Retina (tissue), 1 donor: ENCODE measurements at regions not wholly inside any gene's neighbourhood (a gene's known extent, or its start where the extent isn't known, plus 50 kb on each side); places are given as distances from the start of the nearest gene placed in this dataset.
A peak's percentile ranks its signal among the peaks of the same experiment; 100 is the strongest.
"Not testable (repeated sequence)": the region's sequence is repeated elsewhere in the genome, so short reads cannot be mapped to it uniquely, and the experiment has no call there.

Experiments
- DNase-seq: peaks from one replicate; pipeline ENCODE4 v3.0.0-alpha.2; 2016

DNA sequence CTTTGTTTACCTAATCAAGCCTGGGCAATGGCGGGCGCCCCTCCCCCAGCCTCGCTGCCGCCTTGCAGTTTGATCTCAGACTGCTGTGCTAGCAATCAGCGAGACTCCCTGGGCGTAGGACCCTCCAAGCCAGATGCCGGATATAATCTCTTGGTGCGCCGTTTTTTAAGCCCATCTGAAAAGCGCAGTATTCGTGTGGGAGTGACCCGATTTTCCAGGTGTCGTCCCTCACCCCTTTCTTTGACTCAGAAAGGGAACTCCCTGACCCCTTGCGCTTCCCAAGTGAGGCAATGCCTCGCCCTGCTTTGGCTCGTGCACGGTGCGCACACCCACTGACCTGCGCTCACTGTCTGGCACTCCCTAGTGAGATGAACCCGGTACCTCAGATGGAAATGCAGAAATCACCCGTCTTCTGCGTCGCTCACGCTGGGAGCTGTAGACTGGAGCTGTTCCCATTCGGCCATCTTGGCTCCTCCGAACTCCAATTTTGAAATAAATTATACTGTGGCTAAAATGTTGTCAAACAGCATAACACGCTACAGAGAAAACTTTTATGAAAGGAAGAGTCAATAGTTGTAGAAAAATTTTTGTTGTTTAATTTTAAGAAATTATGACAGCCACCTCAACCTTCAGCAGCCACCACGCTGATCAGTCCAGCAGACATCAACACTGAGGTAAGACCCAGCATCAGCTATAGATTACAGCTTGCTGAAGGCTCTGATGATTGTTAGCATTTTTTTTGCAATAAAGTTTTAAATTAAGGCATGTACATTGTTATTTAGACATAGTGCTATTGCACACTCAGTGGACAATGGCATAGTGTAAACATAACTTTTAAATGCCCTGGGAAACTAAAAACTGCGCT lies 384.7 kb upstream of the DEPDC1 start:
- DNase-seq = not testable (repeated sequence)

DNA sequence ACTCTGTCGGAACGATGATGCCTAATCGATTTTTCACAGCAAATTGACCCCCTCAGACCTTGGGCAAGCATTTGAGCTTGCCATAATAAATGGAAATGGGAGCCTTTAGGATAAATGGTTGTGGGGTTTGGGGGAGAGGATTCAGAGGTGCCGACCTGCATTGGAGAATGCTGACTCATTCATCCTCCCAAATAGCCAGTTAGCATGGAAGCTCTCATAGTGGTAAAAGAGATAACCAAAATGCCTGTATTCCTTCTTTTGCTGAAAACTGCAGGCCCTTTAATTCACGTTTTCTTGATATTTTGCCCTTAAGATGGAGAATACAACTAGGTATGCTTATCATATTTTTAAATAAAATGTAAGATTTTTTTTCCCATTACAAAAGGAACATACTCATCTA lies 392.6 kb upstream of the DEPDC1 start:
- no peak for DNase-seq

DNA sequence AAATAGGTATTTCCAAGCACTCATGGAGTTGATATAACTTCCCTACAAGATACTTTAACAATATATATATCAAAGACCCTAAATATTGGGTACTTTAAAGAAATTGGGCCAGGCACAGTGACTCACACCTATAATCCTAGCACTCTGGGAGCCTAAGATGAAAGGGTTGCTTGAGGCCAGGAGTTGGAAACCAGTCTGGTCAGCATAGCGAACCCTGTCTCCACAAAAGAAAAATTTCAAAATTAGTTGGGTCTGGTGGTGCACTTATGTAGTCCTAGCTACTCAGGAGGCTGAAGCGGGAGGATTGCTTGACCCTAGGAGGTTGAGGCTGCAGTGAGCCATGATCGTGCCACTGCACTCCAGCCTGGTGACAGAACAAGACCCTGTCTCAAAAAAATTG lies 393.9 kb upstream of the DEPDC1 start:
- no peak for DNase-seq

DNA sequence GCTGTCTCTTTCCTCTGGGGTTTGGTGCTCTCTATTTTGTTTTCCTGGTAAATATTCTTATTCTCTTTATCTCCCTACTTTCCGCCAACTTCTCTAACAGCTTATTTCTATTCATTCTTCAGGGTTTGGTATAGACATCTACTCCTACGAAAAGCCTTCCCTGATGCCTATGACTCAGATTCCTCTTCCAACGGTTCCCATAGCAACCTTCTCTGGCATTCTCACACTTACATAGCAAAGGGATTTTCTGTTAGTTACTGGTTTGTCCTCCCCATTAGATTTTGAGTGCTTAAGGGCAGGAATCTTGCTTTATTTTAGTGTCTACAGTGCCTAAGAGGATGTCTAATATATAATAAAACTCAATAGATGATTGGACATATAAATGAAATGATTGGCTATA lies 407.6 kb upstream of the DEPDC1 start:
- DNase-seq = no peak

DNA sequence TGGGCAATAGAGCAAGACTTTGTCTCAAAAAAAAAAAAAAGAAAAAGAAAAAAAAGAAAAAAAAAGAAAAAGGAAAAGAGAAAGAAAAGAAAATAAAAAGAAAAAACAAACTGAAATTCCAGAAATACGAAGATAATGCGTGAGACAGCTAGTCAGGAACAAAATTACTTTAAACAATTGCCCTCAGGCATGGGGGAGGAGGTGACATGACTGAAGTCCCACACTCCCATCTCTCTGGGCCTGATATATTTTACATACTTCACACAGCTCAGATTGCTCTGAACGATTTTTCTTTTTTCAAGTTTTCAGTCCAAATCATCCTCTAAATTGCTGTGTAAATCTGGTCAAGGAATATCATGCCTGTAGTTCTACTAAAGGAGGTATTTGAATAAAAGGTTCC lies 409.5 kb upstream of the DEPDC1 start:
- no peak for DNase-seq

DNA sequence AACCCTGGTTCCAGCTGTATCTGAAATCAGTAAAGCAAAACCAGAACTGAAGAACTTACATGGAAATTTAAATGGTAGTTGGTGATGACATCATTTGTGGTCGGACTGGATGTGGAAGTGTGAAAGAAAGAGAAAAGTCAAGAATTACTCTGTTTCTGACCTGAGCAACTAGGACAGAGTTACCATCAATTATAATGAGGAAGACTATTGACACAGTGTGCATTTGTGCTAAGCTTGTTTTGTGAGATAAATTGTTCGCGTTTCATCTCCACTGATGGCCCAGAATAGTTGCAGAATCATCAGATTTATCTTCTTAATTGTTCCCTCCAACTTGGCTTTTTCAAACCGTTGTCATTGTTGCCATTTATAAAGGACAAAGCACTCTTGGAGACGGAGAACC lies 410.6 kb upstream of the DEPDC1 start:
- DNase-seq = no peak

DNA sequence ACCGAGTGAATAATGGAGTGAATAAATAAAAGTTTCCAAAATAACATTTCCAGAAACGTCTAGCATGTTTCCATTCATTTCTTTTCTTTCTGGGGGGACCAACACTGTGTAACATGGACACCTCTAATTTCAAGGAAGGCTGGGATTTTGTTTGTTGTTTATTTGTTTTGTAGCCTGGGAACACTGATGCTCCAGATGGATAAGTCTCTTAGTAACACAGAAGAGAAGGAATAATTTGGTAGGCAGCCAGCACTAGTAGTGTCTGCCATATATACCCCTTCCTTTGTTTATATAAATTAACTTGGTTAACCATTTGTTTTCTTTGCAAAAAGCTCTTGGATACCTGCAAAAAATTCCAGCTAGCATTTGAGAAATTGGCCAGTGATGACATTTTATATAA lies 411.4 kb upstream of the DEPDC1 start:
- no peak for DNase-seq

DNA sequence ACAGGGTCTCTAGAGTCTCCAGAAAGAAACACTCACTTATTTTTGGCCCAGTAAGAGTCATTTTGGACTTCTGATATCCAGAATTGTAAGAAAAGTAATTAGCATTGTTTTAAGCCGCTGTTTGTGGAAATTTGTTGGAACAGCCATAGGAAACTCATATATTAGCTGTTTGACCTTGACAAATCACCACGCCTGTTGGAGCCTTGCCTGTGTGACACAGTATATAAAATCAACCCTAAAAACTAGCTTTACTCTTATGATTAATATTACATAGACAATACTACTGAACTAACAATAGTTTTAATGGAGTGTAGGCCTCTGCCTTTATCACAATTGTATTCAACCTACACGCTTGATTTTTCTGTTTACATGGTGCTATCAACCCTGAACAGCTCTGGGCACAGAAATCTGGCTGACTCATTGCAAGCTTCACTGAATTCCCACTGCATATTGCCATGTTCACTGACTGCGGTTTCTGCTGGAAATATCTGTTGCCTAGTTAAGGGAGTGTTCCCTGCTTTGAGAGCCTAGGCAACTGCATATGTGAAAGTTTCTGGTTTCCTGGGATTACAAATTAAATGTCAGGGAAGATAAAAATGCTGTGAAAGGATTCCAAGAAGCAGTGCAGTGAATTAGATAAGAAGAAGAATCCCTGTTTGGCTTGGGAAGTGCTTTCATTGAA lies 419.5 kb upstream of the DEPDC1 start:
- peak; percentile 32 for DNase-seq

DNA sequence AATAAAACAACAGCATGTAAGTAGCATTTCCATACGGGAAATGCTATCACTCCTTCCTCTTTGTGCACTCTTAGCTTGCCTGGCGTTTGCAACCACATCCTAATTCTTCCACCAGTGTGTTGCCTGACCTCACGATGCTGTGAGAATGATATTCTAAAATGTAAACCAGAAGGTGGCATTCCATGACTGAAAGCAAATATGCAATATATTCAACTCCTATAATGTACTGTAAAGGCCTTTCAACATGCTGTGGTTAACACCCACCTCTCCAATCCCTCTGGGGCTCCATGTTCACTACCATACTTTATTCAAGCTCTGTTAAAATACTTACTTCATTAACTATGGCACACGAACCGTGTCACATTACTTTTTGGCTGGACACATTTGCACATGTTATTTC lies 420.6 kb upstream of the DEPDC1 start:
- no peak for DNase-seq

DNA sequence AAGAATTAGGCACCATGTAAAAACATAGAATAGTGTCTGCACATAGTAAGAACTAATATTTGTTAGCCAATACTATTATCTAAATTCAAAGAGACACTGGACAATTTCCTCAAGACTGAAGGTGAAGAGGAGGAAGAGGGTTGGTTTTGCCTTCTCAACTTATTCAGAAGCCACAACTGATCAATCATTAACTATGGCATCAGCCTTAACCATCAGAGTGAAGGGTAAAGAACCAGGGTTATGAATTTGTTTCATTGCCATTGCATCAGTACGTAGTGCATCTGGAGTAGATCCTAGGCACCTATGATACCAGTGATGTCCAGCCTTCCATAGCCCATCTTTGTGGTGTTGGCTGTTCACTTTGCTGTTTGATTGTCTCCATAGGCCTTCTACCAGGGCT lies 421.7 kb upstream of the DEPDC1 start:
- no peak for DNase-seq

DNA sequence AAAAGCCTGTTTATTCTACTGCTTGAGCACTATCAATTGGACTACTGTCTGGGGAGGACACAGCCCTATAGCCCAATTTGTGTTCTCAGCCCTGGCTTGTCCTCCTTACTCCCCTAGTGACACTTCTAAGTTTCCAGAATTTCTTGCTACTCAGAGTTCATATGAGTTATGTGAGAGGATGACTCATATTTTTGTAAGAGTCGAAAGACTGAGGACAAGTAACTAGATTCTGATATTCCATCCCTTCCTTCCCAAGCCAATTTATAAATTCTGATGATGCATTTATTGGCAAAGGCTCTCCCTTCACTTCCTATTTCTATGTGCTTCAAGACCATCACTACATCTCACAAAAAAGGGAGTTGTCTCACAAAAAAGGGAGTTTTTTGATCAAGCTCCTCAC lies 422.2 kb upstream of the DEPDC1 start:
- DNase-seq = no peak

DNA sequence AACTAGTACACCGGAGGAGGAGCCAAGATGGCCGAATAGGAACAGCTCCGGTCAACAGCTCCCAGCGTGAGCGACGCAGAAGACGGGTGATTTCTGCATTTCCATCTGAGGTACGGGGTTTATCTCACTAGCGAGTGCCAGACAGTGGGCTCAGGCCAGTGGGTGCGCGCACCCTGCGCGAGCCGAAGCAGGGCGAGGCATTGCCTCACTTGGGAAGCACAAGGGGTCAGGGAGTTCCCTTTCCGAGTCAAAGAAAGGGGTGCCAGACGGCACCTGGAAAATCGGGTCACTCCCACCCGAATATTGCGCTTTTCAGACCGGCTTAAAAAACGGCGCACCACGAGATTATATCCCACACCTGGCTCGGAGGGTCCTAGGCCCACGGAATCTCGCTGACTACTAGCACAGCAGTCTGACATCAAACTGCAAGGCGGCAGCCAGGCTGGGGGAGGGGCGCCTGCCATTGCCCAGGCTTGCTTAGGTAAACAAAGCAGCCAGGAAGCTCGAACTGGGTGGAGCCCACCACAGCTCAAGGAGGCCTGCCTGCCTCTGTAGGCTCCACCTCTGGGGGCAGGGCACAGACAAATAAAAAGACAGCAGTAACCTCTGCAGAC lies 426.7 kb upstream of the DEPDC1 start:
- DNase-seq = not testable (repeated sequence)

DNA sequence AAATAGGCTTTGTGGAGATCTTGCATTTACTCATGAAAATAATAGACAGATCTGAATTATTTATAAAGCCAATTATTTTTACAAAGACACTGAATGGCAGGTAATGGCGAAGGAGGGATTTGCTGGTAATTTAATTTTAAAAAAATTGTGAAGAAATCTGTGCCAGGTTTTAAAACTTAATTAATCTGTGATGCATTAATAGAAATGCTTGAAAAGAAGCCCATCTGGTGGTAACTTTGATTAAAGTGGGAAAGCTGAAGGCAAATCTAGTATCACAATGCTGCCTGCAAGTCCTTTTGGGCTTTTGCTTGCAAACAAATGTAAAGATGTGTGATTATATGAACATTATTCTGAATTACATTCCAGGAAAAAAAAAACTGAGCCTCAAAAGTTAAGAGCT lies 433.2 kb upstream of the DEPDC1 start:
- DNase-seq = no peak

DNA sequence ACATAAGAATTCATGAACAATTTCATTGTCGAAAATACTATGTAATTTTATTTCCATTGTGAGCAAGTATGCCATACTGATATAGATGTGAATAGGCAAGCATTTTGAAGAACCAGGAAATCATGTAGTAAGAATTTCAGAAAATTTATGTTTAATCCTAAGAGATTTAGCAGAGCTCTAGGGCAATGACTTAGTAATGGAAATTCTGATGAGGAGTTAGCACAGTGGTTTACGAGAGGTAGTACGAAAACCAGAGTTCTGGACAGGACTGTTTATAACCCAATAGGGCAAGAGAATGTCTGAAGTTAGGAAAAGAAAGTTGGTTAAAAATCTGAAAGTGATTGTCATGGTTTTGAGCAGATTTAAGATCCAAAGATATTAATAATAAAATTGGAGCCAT lies 439.6 kb upstream of the DEPDC1 start:
- no peak for DNase-seq

DNA sequence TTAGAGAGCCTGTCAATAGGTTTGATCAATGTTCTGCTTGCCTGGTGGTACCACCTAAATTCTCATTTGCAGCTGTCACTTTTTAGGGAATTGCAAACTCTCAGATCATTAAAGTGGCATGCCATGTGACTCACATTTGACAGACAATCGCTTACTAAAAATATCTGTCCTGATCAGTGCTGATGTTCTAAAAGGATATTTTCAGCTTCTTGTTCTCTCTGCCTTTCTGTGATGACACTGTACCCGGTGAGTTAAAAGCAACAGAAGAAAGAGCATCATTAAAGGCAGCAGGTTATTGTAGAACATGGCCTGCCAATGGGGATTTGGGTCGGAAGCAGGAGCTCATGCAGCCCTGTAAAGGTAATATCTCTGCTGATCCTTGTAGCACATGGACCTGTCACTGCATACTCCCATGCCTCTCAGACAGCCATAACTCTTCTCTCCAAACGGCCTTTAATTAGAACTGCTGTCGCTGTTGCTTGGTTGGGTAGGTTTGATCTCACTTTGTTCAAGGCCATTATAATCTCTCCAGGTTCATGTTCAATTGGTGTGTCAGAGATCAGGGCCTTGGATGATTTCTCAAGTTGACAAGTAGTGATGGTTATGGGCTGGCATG lies 441.3 kb upstream of the DEPDC1 start:
- DNase-seq = peak; percentile 27

DNA sequence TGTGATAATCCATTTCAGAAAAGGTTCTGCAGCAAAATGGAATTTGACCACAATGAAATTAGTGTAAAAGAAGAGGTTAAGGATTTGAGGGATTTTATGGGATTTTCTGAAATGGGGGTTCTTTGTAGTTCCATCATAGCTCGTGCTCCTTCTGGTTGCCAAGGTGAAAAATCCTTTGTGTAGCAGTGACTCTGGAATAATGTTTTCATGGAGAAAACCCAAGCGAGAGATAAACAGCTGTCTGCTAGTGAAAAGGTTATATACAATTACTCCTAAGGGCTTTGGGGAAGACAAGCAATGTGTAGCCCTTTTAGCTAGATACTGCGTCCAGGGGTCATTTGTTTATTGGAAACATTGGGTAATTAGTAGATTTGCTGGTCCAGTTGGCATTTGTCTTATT lies 453.2 kb upstream of the DEPDC1 start:
- DNase-seq = no peak

DNA sequence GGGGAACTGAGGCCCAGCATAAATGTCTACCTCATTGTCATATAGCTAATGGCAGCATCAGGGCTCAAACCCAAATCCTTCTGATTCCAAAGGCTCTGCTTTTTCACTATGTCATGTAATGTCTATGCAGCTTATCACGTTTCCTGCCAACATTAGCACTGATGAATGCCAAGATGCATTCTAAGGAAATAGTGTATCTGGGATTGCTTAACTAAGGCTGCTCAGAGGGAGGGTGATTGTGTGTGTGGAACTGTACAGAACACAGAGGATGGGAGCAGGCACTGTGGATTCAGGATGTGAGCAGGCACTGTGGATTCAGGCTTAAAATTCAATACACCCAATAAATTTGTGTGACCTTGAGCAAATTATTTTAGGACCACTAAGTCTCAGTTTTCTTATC lies 456.4 kb upstream of the DEPDC1 start:
- DNase-seq = no peak

DNA sequence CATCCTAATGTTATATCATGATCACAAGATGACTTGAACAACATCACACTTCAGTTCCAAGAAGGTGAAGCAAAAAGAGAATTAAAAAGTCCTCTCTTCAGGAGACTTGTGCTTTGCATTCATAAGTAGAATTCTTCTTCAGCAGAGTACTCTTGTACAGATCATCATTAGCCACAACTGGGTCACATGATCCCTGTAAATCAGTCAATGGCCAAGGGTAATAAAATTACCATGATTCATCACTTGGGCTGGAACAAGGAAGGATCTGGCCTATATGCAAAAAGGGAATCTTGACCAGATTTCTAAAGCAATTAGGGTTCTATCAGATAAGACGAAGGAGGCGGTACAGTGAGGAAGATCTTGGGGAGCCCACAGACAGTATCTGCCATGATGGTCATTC lies 458.0 kb upstream of the DEPDC1 start:
- no peak for DNase-seq

DNA sequence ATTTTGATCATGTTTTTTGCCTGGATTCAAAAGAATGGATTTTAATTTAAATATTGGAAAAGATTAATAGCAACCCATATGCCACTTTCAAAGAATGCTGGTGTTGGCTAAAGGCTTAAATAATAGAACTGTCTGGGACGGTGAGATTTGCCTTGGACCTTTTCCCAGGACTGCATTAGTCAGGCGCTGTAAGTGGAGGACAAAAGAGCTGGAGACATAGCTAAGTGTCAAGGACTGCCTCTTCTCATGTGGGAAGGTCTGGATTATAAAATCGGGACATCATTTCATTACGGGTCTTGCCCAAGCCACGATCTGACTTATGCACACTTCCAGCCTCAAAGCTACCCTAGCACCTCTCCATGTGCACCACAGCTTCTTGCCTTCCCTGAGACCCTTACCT lies 458.5 kb upstream of the DEPDC1 start:
- DNase-seq = no peak

DNA sequence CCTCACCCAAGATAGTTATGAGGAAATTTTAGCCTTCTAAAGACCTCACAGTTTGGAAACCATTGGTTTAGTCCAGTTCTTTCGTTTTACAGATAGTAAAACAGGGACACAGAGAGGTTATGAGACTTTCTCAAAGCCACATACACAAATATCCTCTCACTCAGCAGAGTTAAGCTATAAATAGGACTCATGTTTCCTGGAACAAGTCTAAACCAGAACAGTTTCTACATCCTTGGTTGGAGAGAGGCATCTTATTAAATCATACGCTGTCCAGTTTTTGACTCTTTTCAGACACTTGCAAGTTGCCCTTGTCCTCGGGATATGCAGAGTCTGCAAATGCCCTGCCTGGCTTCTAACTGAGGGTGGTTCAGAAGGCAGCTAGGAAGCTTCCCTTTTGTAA lies 462.1 kb upstream of the DEPDC1 start:
- no peak for DNase-seq

DNA sequence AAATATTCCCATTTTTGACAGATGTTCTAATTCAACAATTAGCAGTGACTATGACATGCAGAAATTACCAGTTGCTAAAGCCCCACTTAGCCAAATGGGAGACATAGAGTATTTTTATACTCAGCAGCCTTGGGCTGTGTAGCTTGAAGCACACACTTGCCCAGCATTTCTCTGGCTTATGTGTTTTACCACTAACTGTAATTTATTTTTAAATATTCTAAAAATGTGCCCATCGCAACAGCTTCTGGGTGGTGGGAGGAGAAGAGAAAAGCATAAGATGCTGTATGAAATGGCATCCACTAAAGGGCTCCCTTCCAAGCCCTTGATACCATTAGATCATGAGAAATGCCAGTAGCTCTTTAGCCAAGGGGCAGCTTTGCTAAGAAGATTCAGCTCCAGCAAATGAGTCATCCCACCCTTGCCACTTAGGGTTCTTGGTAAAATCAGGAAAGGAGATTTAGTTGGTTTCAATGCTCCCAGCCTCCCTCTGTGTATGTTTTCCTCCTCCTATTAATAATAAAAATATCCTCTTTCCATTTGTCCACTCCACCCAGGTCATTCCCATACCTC lies 462.7 kb upstream of the DEPDC1 start:
- no peak for DNase-seq

DNA sequence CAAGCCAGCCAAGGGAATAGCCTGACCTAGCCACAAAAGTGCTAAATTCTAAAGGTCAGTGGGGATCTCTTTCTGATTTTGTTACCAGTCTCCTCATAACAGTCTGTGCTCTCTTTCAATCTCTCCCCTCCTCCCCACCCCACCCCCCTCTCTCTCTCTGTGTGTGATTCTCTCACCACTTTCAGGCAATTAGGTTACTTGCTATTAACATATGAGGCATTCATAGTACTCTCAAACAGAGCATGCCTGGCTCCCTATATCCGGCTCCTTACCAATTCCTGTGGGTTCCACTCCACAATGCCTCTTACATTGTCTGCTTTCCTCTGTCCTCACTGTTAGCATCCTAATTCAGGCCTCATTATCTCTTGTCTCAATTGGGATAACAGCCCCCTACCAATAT lies 464.3 kb upstream of the DEPDC1 start:
- no peak for DNase-seq

DNA sequence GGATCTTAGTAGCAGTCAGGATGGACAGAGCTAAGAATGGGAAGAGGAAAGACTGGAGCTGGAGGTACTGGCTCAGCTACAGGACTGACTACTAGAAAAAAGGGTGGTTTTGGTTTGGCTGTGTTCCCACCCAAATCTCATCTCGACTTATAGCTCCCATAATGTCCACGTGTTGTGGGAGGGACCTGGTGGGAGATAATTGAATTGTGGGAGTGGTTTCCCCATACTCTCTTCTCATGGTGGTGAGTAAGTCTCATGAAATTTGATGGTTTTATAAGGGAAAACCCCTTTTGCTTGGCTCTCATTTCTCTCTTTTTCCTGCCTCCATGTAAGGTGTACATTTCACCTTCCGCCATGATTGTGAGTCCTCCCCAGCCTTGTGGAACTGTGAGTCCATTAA lies 466.5 kb upstream of the DEPDC1 start:
- DNase-seq = no peak
